ENCODE measurements at regions not wholly inside any gene's neighbourhood (a gene's known extent, or its start where the extent isn't known, plus 50 kb on each side); places are given as distances from the start of the nearest gene placed in this dataset.

GRCh38 chr1:76793594-76793993 lies 73.7 kb upstream of the ST6GALNAC5 start:
- ATAC-seq (no peak), DNase-seq (no peak)
- no peaks in the 10 kb centered on the region for H3K27me3 ChIP-seq
- H3K36me3 ChIP-seq, result no peaks in the 10 kb centered on the region
- intact Hi-C loops (cut with DNase I; ENCODE audit: low total_unique reads) (no loop called here), in situ Hi-C loops (cut with MboI; ENCODE audit: low sequenced_read_pairs in 4 of 4) (no loop called here)
- H3K4me3 ChIP-seq, result no peak overlapping the region
- H3K27ac ChIP-seq, result no peak overlapping the region
- TF ChIP-seq CTCF (IDR thresholded peaks at IDR 0.05 in 4 of 5, conservative IDR thresholded peaks at IDR 0.05 in 1 of 5) (no peak), POLR2A (IDR thresholded peaks at IDR 0.05) (no peak)
- H3K9me3 ChIP-seq, result no peaks in the 10 kb centered on the region
- H3K4me1 ChIP-seq, result no peaks in the 10 kb centered on the region

DNA sequence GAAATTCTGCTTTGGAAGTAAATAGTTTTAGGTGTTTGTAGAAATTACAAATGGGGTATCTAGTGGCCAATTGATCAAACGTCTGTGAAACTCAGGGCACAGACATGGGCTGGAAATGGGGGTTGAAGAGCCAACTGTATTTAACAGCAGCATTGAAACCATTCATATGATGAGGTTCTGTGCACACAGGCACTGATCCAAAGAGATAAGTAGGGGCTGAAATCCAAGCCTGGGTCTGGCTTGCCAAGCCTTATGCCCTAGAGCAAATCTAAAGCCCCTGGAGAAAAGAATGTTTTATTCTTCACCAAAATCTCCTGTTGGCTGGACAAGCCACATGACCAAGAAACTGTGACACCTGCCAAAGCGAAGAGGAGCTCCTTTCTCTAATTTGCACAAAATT lies 67.6 kb upstream of the ST6GALNAC5 start:
- TF ChIP-seq POLR2A (IDR thresholded peaks at IDR 0.05), result no peak
- TF ChIP-seq CTCF (IDR thresholded peaks at IDR 0.05 in 4 of 5, conservative IDR thresholded peaks at IDR 0.05 in 1 of 5), result no peak
- intact Hi-C loops (cut with DNase I; ENCODE audit: low total_unique reads), result no loop called here
- Histone ChIP-seq H3K9me3 (no peaks in the 10 kb centered on the region), H3K4me3 (no peak overlapping the region), H3K36me3 (no peaks in the 10 kb centered on the region), H3K27me3 (no peaks in the 10 kb centered on the region), H3K27ac (no peak overlapping the region), H3K4me1 (no peaks in the 10 kb centered on the region)
- in situ Hi-C loops (cut with MboI; ENCODE audit: low sequenced_read_pairs in 4 of 4), result no loop called here
- ATAC-seq, result no peak
- no peak for DNase-seq

GRCh38 chr1:76802094-76802493 lies 65.2 kb upstream of the ST6GALNAC5 start:
- intact Hi-C loops (cut with DNase I; ENCODE audit: low total_unique reads), result no loop called here
- H3K4me1 ChIP-seq, result no peaks in the 10 kb centered on the region
- H3K27ac ChIP-seq, result no peak overlapping the region
- no peaks in the 10 kb centered on the region for H3K9me3 ChIP-seq
- H3K27me3 ChIP-seq, result no peaks in the 10 kb centered on the region
- in situ Hi-C loops (cut with MboI; ENCODE audit: low sequenced_read_pairs in 4 of 4), result no loop called here
- TF ChIP-seq CTCF (IDR thresholded peaks at IDR 0.05 in 4 of 5, conservative IDR thresholded peaks at IDR 0.05 in 1 of 5), result no peak
- TF ChIP-seq POLR2A (IDR thresholded peaks at IDR 0.05), result no peak
- no peak for ATAC-seq
- no peak overlapping the region for H3K4me3 ChIP-seq
- H3K36me3 ChIP-seq, result no peaks in the 10 kb centered on the region
- no peak for DNase-seq

DNA sequence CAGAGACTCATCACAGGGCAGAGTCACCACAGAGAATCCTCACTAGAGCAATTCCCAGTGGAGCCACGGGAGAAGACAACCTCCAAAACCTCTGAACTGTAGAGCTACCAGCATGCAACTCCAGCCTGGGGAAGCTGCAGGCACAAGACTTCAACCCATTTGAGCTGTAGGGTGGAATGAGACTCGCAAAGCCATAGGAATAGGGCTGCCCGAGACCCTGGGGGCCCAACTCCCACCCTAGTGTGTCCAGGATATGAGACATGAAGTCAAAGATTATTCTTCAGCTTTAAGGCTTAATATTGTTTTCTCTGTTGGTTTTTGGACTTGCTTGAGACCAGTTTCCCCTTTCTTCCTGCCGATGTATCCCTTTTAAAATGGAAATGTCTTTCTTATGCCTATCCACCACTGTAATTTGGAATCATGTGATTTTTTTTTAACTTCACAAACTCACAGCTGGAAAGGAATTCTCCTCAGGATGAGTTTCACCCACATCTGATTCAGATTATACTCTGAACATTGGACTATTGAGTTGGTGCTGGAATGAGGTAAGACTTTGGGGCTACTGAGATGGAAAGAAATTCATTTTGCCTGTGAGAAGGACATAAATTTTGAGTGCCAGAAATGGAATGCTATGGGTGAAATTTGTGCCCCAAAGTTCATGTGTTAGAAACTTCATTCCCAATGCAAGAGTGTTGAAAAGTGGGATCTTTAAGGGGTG lies 59.6 kb upstream of the ST6GALNAC5 start:
- TF ChIP-seq CTCF (IDR thresholded peaks at IDR 0.05 in 4 of 5, conservative IDR thresholded peaks at IDR 0.05 in 1 of 5) (no peak), POLR2A (IDR thresholded peaks at IDR 0.05) (no peak)
- Histone ChIP-seq H3K4me1 (no peaks in the 10 kb centered on the region), H3K27me3 (no peaks in the 10 kb centered on the region), H3K27ac (no peak overlapping the region), H3K9me3 (no peaks in the 10 kb centered on the region), H3K36me3 (no peaks in the 10 kb centered on the region), H3K4me3 (no peak overlapping the region)
- ATAC-seq (no peak), DNase-seq (no peak)
- intact Hi-C loops (cut with DNase I; ENCODE audit: low total_unique reads), result no loop called here
- in situ Hi-C loops (cut with MboI; ENCODE audit: low sequenced_read_pairs in 4 of 4), result no loop called here
